Stimulated activated naive CD8-positive, alpha-beta T cell treated with anti-CD3 and anti-CD28 coated beads, Interleukin-15, Interleukin-2, amounts not matched to agents 100 U/mL and 50 U/mL, for 24 hours (primary cell): ENCODE measurements at regions not wholly inside any gene's neighbourhood (a gene's known extent, or its start where the extent isn't known, plus 50 kb on each side); places are given as distances from the start of the nearest gene placed in this dataset.
"Not testable (repeated sequence)": the region's sequence is repeated elsewhere in the genome, so short reads cannot be mapped to it uniquely, and the experiment has no call there.

ENCODE experiments used
- ATAC-seq: fragments of 150-1000 bp; cut with Tn5 transposase; one replicate; pipeline ENCODE4 v1.10.0; 2021
- DNase-seq: peaks from one replicate; pipeline ENCODE4 v3.0.0; 2021

GRCh38 chr10:2790396-2791188 is 276.8 kb upstream of the PFKP start:
- DNase-seq (no peak), ATAC-seq (no peak)

GRCh38 chr10:2786251-2786650 is 281.1 kb upstream of the PFKP start:
- DNase-seq (no peak), ATAC-seq (no peak)

GRCh38 chr10:2784766-2785165 is 282.6 kb upstream of the PFKP start:
- ATAC-seq (no peak), DNase-seq (no peak)

GRCh38 chr10:2782950-2783349 is 284.4 kb upstream of the PFKP start:
- ATAC-seq (no peak), DNase-seq (no peak)

- DNase-seq (no peak), ATAC-seq (no peak)
Measured at GRCh38 chr10:2782265-2782664, 285.1 kb upstream of the PFKP start.

GRCh38 chr10:2777666-2778355 is 289.5 kb upstream of the PFKP start:
- no peak for DNase-seq
- no peak for ATAC-seq

- no peak for DNase-seq
- ATAC-seq, result no peak
Measured at GRCh38 chr10:2772816-2773631, 294.3 kb upstream of the PFKP start.

- DNase-seq, result no peak
Measured at GRCh38 chr10:2772135-2772534, 295.2 kb upstream of the PFKP start.

GRCh38 chr10:2767293-2767692 is 300.1 kb upstream of the PFKP start:
- ATAC-seq, DNase-seq: not testable (repeated sequence)

More at GRCh38 chr10:2772135-2772534, 295.2 kb upstream of the PFKP start:
- no peak for ATAC-seq

- DNase-seq (no peak), ATAC-seq (no peak)
Measured at GRCh38 chr10:2761971-2762370, 305.4 kb upstream of the PFKP start.

GRCh38 chr10:2761311-2761710 is 306.0 kb upstream of the PFKP start:
- DNase-seq, result no peak
- no peak for ATAC-seq

- ATAC-seq (no peak), DNase-seq (no peak)
Measured at GRCh38 chr10:2760736-2761135, 306.6 kb upstream of the PFKP start.

GRCh38 chr10:2759233-2759632 is 308.1 kb upstream of the PFKP start:
- DNase-seq (no peak), ATAC-seq (no peak)

GRCh38 chr10:2754943-2755342 is 312.4 kb upstream of the PFKP start:
- ATAC-seq, result no peak
- DNase-seq, result no peak

- DNase-seq, result no peak
- ATAC-seq, result no peak
Measured at GRCh38 chr10:2748287-2748686, 319.1 kb upstream of the PFKP start.

GRCh38 chr10:2746638-2747037 is 320.7 kb upstream of the PFKP start:
- ATAC-seq, result no peak
- DNase-seq, result no peak

- ATAC-seq, result no peak
- no peak for DNase-seq
Measured at GRCh38 chr10:2745666-2746065, 321.7 kb upstream of the PFKP start.

GRCh38 chr10:2744547-2745200 is 322.7 kb upstream of the PFKP start:
- DNase-seq (no peak), ATAC-seq (no peak)

GRCh38 chr10:2734603-2735002 is 332.7 kb upstream of the PFKP start:
- DNase-seq (no peak), ATAC-seq (no peak)

GRCh38 chr10:2733278-2733963 is 333.9 kb upstream of the PFKP start:
- no peak for DNase-seq
- no peak for ATAC-seq

GRCh38 chr10:2731940-2732339 is 335.4 kb upstream of the PFKP start:
- no peak for DNase-seq
- ATAC-seq, result no peak

GRCh38 chr10:2729197-2729596 is 338.2 kb upstream of the PFKP start:
- DNase-seq (no peak), ATAC-seq (no peak)
